Mesendoderm (in vitro differentiated cells): ENCODE measurements at regions not wholly inside any gene's neighbourhood (a gene's known extent, or its start where the extent isn't known, plus 50 kb on each side); places are given as distances from the start of the nearest gene placed in this dataset.
"Not testable (repeated sequence)": the region's sequence is repeated elsewhere in the genome, so short reads cannot be mapped to it uniquely, and the experiment has no call there.

Source experiments
- DNase-seq: peaks from one replicate; pipeline ENCODE4 v3.0.0; 2013
- H2AK5ac ChIP-seq: 2 replicates; pipeline ENCODE4 v1.6.1; 2013; ENCODE audit warnings: low read length, inconsistent platforms
- H2BK120ac ChIP-seq: 2 replicates; pipeline ENCODE4 v1.6.1; 2013; ENCODE audit warnings: low read depth, mild to moderate bottlenecking, low read length, moderate library complexity, mixed read lengths
- H2BK15ac ChIP-seq: replicated peaks from 2 replicates; pipeline ENCODE4 v1.6.1; 2013; ENCODE audit warnings: low read depth, mild to moderate bottlenecking, moderate library complexity
- H2BK5ac ChIP-seq: 2 replicates; pipeline ENCODE4 v1.6.1; 2013; ENCODE audit warnings: low read length, inconsistent platforms
- H3K18ac ChIP-seq: 2 replicates; pipeline ENCODE4 v1.6.1; 2013; ENCODE audit warnings: mild to moderate bottlenecking, low read length, mixed read lengths
- H3K23ac ChIP-seq: one replicate; pipeline ENCODE4 v1.6.1; 2013; ENCODE audit warnings: low read length
- H3K27ac ChIP-seq: 2 replicates; pipeline ENCODE4 v1.5.1; 2013; ENCODE audit warnings: low read depth, mild to moderate bottlenecking, inconsistent platforms, low read length, moderate library complexity
- H3K27me3 ChIP-seq: 2 replicates; pipeline ENCODE4 v1.6.1; 2013; ENCODE audit warnings: low read length, control low read depth, mild to moderate bottlenecking, inconsistent platforms; ENCODE audit not compliant: insufficient read depth, poor library complexity
- H3K36me3 ChIP-seq: 2 replicates; pipeline ENCODE4 v1.6.1; 2013; ENCODE audit warnings: low read length, inconsistent platforms; ENCODE audit not compliant: control insufficient read depth, insufficient read depth
- H3K4ac ChIP-seq: one replicate; pipeline ENCODE4 v1.6.1; 2013; ENCODE audit warnings: low read depth, mild to moderate bottlenecking, low read length, moderate library complexity
- H3K4me1 ChIP-seq: 2 replicates; pipeline ENCODE4 v1.6.1; 2013; ENCODE audit warnings: low read depth, low read length, inconsistent platforms; ENCODE audit not compliant: control insufficient read depth
- H3K4me2 ChIP-seq: 2 replicates; pipeline ENCODE4 v1.6.1; 2013; ENCODE audit warnings: low read length
- H3K4me3 ChIP-seq: 2 replicates; pipeline ENCODE4 v1.5.1; 2013; ENCODE audit warnings: mild to moderate bottlenecking, low read length
- H3K56ac ChIP-seq: one replicate; pipeline ENCODE4 v1.6.1; 2013; ENCODE audit warnings: low read length
- H3K79me1 ChIP-seq: 2 replicates; pipeline ENCODE4 v1.6.1; 2013; ENCODE audit warnings: low read length, inconsistent platforms
- H3K79me2 ChIP-seq: 2 replicates; pipeline ENCODE4 v1.6.1; 2013; ENCODE audit warnings: mild to moderate bottlenecking, low read length; ENCODE audit not compliant: control insufficient read depth, insufficient read depth
- H3K9ac ChIP-seq: 2 replicates; pipeline ENCODE4 v1.6.1; 2013; ENCODE audit warnings: low read length, inconsistent platforms
- H4K5ac ChIP-seq: one replicate; pipeline ENCODE4 v1.6.1; 2013; ENCODE audit warnings: low read length
- H4K8ac ChIP-seq: one replicate; pipeline ENCODE4 v1.6.1; 2013; ENCODE audit warnings: low read depth, mild to moderate bottlenecking, control low read depth, low read length, moderate library complexity
- WGBS: extraction: QIAGEN DNeasy Blood & Tissue Kit; methylation state at CpG from one replicate; pipeline ENCODE4 v1.1.7; 2013; ENCODE audit warnings: low lambda C conversion rate, missing lambda C conversion rate; ENCODE audit not compliant: insufficient coverage; ENCODE audit errors: extremely low coverage; 5-methylcytosine and 5-hydroxymethylcytosine counted together

GRCh38 chr15:24269923-24270322 is 405.7 kb upstream of the NPAP1 start:
- no peaks in the 10 kb centered on the region for H3K36me3 ChIP-seq
- H3K56ac ChIP-seq = no peak overlapping the region
- H4K8ac ChIP-seq = no peak overlapping the region
- no peak overlapping the region for H3K4me3 ChIP-seq
- H3K4ac ChIP-seq = no peak overlapping the region
- no peak overlapping the region for H2BK5ac ChIP-seq
- H3K4me1 ChIP-seq = no peaks in the 10 kb centered on the region
- no peak overlapping the region for H3K4me2 ChIP-seq
- no peak overlapping the region for H3K27ac ChIP-seq
- H2BK15ac ChIP-seq = no peak overlapping the region
- no peaks in the 10 kb centered on the region for H3K27me3 ChIP-seq
- H4K5ac ChIP-seq = no peak overlapping the region
- H3K23ac ChIP-seq = no peak overlapping the region
- WGBS = no CpG with 5 or more reads among the region's 13 CpGs
- no peak overlapping the region for H3K18ac ChIP-seq
- no peak overlapping the region for H2BK120ac ChIP-seq
- H3K79me2 ChIP-seq = no peaks in the 10 kb centered on the region
- H3K9ac ChIP-seq = no peak overlapping the region
- no peak for DNase-seq
- H3K79me1 ChIP-seq = no peaks in the 10 kb centered on the region
- H2AK5ac ChIP-seq = no peak overlapping the region

DNA sequence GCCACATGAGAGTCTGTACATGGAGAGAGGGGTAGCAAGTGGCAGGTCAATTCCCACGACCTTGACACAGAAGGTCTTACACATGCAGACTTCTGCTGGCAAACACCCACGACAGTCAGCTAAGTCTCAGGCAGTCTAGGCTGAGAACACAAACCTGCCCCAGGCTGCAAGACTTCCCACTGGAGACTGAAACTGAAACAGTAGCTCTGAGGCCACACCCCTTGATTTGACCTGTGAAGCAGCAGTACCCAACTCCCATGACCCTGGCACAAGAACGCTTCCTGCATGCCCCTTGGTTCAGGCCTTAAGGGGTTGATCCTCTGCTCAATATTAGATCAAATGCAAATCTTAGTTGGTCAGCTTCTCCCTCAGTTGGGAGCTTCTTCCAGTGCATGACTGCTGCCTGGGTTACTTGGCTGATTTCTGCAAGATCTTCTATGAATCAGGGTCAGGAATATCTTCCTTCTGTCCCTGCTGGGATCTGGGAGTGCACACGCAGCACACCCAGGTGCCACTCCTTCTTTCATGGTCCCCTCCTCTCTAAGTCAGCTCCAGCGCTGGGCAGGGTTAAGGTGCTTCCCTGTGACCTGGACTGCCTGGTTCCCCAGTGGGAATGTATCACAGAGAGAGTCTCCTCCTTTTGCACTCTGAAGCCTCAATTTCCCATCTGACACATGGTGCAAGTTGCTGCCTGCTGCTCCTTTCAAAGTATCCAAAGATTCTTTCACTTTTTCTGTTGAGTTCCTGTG is 403.9 kb upstream of the NPAP1 start:
- not testable (repeated sequence) for H3K27me3 ChIP-seq, H3K79me2 ChIP-seq
- WGBS = no CpG with 5 or more reads among the region's 5 CpGs

DNA sequence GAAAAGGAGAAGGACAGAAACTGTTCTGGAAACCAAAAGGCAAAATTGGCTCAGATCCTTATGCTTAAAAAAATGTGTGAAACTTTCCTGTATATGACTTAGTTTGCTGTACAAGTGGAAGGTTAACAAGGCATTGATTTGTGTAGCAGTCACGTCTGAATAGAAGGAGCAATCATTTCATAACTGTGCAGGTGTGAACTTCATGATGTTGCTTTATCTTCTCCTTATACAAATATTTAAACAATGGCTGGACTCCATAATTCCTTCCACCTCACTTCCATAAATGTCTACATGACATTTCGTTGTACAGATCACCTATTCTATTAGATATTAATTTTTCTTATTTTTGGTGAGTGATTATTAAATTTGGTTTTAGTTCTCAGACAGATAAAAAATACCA is 382.7 kb upstream of the NPAP1 start:
- H3K27me3 ChIP-seq = no peaks in the 10 kb centered on the region
- no peak overlapping the region for H2AK5ac ChIP-seq
- no peak overlapping the region for H2BK5ac ChIP-seq
- no peak overlapping the region for H3K4ac ChIP-seq
- H3K4me3 ChIP-seq = no peak overlapping the region
- H4K8ac ChIP-seq = no peak overlapping the region
- H3K9ac ChIP-seq = no peak overlapping the region
- no peak overlapping the region for H2BK15ac ChIP-seq
- no peak overlapping the region for H2BK120ac ChIP-seq
- no peak overlapping the region for H3K23ac ChIP-seq
- H3K79me2 ChIP-seq = no peaks in the 10 kb centered on the region
- H3K79me1 ChIP-seq = no peaks in the 10 kb centered on the region
- H3K4me1 ChIP-seq = no peaks in the 10 kb centered on the region
- H3K4me2 ChIP-seq = no peak overlapping the region
- H4K5ac ChIP-seq = no peak overlapping the region
- no peak overlapping the region for H3K27ac ChIP-seq
- H3K56ac ChIP-seq = no peak overlapping the region
- DNase-seq = no peak
- H3K36me3 ChIP-seq = no peaks in the 10 kb centered on the region
- WGBS = no CpG with 5 or more reads among the region's 2 CpGs
- H3K18ac ChIP-seq = no peak overlapping the region

More for the DNA sequence above, 403.9 kb upstream of the NPAP1 start:
- not testable (repeated sequence) for H3K4me2 ChIP-seq, H3K23ac ChIP-seq, H2BK15ac ChIP-seq, H3K56ac ChIP-seq, H3K36me3 ChIP-seq, H3K4ac ChIP-seq, H2BK120ac ChIP-seq, H3K27ac ChIP-seq, H3K9ac ChIP-seq, H3K18ac ChIP-seq, H2AK5ac ChIP-seq, H3K79me1 ChIP-seq, H2BK5ac ChIP-seq, H4K8ac ChIP-seq, H3K4me3 ChIP-seq, H3K4me1 ChIP-seq, H4K5ac ChIP-seq, DNase-seq

GRCh38 chr15:24300804-24301368 is 374.7 kb upstream of the NPAP1 start:
- H3K4ac ChIP-seq, H3K36me3 ChIP-seq, H3K79me2 ChIP-seq, H4K5ac ChIP-seq, H3K4me2 ChIP-seq, H3K23ac ChIP-seq, H3K79me1 ChIP-seq, H2BK15ac ChIP-seq, H3K4me1 ChIP-seq, H2BK120ac ChIP-seq, H3K9ac ChIP-seq, H2BK5ac ChIP-seq, H4K8ac ChIP-seq, H3K56ac ChIP-seq, DNase-seq, H2AK5ac ChIP-seq, H3K4me3 ChIP-seq, H3K27me3 ChIP-seq, H3K27ac ChIP-seq, H3K18ac ChIP-seq: not testable (repeated sequence)
- no CpG with 5 or more reads among the region's 8 CpGs for WGBS

DNA sequence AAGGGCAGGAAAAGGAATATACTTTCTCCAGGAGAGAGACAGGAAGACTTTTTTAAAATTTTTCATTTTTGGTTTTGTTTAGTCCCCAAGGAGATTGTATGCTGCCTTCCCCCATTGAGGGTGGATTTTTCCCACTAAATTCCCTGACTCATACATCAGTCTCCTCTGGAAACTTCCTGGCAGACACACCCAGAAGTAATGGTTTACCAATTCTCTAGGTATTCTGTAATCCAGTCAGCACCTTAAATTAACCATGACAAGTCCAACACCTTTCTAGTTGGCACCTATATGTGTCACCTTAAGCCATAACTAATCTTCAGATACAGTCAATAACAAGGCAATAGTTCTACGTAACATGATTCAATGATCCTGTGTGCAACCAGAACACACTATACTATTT is 373.6 kb upstream of the NPAP1 start:
- H3K4me2 ChIP-seq, H3K27me3 ChIP-seq, H3K18ac ChIP-seq, H3K79me2 ChIP-seq, H3K27ac ChIP-seq, H3K9ac ChIP-seq, H3K56ac ChIP-seq, H3K4me1 ChIP-seq, H2BK120ac ChIP-seq, DNase-seq, H2AK5ac ChIP-seq, H3K36me3 ChIP-seq, H3K4me3 ChIP-seq, H3K23ac ChIP-seq, H4K5ac ChIP-seq, H2BK5ac ChIP-seq, H4K8ac ChIP-seq, H3K4ac ChIP-seq, H3K79me1 ChIP-seq, H2BK15ac ChIP-seq: not testable (repeated sequence)
- WGBS = no CpG with 5 or more reads among the region's 1 CpG

GRCh38 chr15:24304747-24305146 is 370.8 kb upstream of the NPAP1 start:
- H3K79me1 ChIP-seq, H3K27me3 ChIP-seq, H4K5ac ChIP-seq, H3K4me3 ChIP-seq, H3K79me2 ChIP-seq, H4K8ac ChIP-seq, H2BK5ac ChIP-seq, H2BK15ac ChIP-seq, H3K4ac ChIP-seq, H3K56ac ChIP-seq, H3K4me2 ChIP-seq, H3K9ac ChIP-seq, H3K4me1 ChIP-seq, DNase-seq, H3K23ac ChIP-seq, H2BK120ac ChIP-seq, H2AK5ac ChIP-seq, H3K36me3 ChIP-seq, H3K27ac ChIP-seq, H3K18ac ChIP-seq: not testable (repeated sequence)
- no CpG with 5 or more reads among the region's 2 CpGs for WGBS
